Astrocyte (in vitro differentiated cells and primary cell): ENCODE measurements at regions not wholly inside any gene's neighbourhood (a gene's known extent, or its start where the extent isn't known, plus 50 kb on each side); places are given as distances from the start of the nearest gene placed in this dataset.

Experiments used
- DNase-seq: peaks from one replicate; pipeline ENCODE4 v3.0.0-alpha.2; 2010; ENCODE audit warnings: low read depth
- FAIRE-seq: peaks from 2 replicates; lab custom pipeline; 2011; peaks lifted over from hg19 to GRCh38; lab: Jason Lieb, UNC
- H2AFZ ChIP-seq: 2 replicates; pipeline ENCODE4 v1.6.0; 2012; ENCODE audit warnings: low read depth, low read length, inconsistent platforms
- H3K27ac ChIP-seq: 2 replicates; pipeline ENCODE4 v1.5.1; 2011; ENCODE audit warnings: low read depth, low read length, inconsistent platforms
- H3K27me3 ChIP-seq: 2 replicates; pipeline ENCODE4 v1.6.0; 2011; ENCODE audit warnings: low read length, inconsistent platforms; ENCODE audit not compliant: insufficient read depth
- H3K36me3 ChIP-seq: 2 replicates; pipeline ENCODE4 v1.5.1; 2011; ENCODE audit warnings: low read length, inconsistent platforms; ENCODE audit not compliant: insufficient read depth
- H3K4me1 ChIP-seq: 2 replicates; pipeline ENCODE4 v1.5.1; 2011; ENCODE audit warnings: low read length, inconsistent platforms; ENCODE audit not compliant: insufficient read depth
- H3K4me2 ChIP-seq: 2 replicates; pipeline ENCODE4 v1.6.0; 2012; ENCODE audit warnings: low read length, inconsistent platforms
- H3K4me3 ChIP-seq: 2 replicates; pipeline ENCODE4 v1.5.1; 2011; ENCODE audit warnings: low read depth, mild to moderate bottlenecking, low read length, inconsistent platforms; ENCODE audit not compliant: insufficient read depth
- H3K79me2 ChIP-seq: 2 replicates; pipeline ENCODE4 v1.6.0; 2012; ENCODE audit warnings: mild to moderate bottlenecking, low read length, inconsistent platforms; ENCODE audit not compliant: insufficient read depth
- H3K9ac ChIP-seq: 2 replicates; pipeline ENCODE4 v1.6.0; 2012; ENCODE audit warnings: mild to moderate bottlenecking, low read length, inconsistent platforms
- H3K9me3 ChIP-seq: 2 replicates; pipeline ENCODE4 v1.5.1; 2012; ENCODE audit warnings: low read depth, mild to moderate bottlenecking, low read length, inconsistent platforms; ENCODE audit not compliant: insufficient read depth
- H4K20me1 ChIP-seq: 2 replicates; pipeline ENCODE4 v1.6.0; 2012; ENCODE audit warnings: low read length, inconsistent platforms; ENCODE audit not compliant: insufficient read depth
- H3K27ac Mint-ChIP-seq: one replicate; pipeline ENCODE4 v1.8.0; 2021; ENCODE audit warnings: mild to moderate bottlenecking, mixed read lengths; ENCODE audit not compliant: unreplicated experiment
- H3K27me3 Mint-ChIP-seq: one replicate; pipeline ENCODE4 v1.8.0; 2021; ENCODE audit warnings: low read depth, mixed read lengths; ENCODE audit not compliant: unreplicated experiment
- H3K36me3 Mint-ChIP-seq: one replicate; pipeline ENCODE4 v1.8.0; 2021; ENCODE audit warnings: low read depth, mixed read lengths; ENCODE audit not compliant: unreplicated experiment
- H3K4me1 Mint-ChIP-seq: one replicate; pipeline ENCODE4 v1.8.0; 2021; ENCODE audit warnings: low read depth, mixed read lengths; ENCODE audit not compliant: unreplicated experiment
- H3K4me3 Mint-ChIP-seq: one replicate; pipeline ENCODE4 v1.8.0; 2021; ENCODE audit warnings: mild to moderate bottlenecking, moderate library complexity, mixed read lengths; ENCODE audit not compliant: unreplicated experiment
- H3K9me3 Mint-ChIP-seq: one replicate; pipeline ENCODE4 v1.8.0; 2021; ENCODE audit warnings: mild to moderate bottlenecking, mixed read lengths; ENCODE audit not compliant: unreplicated experiment
- CTCF ChIP-seq: IDR thresholded peaks from 2 replicates; pipeline ENCODE4 v1.5.1; 2011; ENCODE audit warnings: low read depth, mild to moderate bottlenecking, inconsistent platforms, low read length, moderate library complexity; ENCODE audit not compliant: insufficient read depth
- EZH2 ChIP-seq: IDR thresholded peaks from 2 replicates; pipeline ENCODE4 v1.6.1; 2012; ENCODE audit warnings: mild to moderate bottlenecking, low read length, inconsistent platforms; ENCODE audit not compliant: insufficient read depth

- Histone ChIP-seq H3K9me3 (no peaks in the 10 kb centered on the region), H3K9ac (no peak overlapping the region), H2AFZ (no peak overlapping the region), H3K4me2 (no peak overlapping the region), H4K20me1 (no peaks in the 10 kb centered on the region), H3K27ac (no peak overlapping the region), H3K79me2 (no peaks in the 10 kb centered on the region), H3K36me3 (no peaks in the 10 kb centered on the region), H3K27me3 (no peaks in the 10 kb centered on the region), H3K4me3 (no peak overlapping the region), H3K4me1 (no peaks in the 10 kb centered on the region)
- Mint-ChIP-seq H3K4me1 (peaks cover 15% of the 10 kb centered on the region), H3K9me3 (no peaks in the 10 kb centered on the region), H3K4me3 (no peak overlapping the region), H3K27ac (no peak overlapping the region), H3K36me3 (no peaks in the 10 kb centered on the region), H3K27me3 (no peaks in the 10 kb centered on the region)
- no peak for FAIRE-seq
- DNase-seq: no peak
- TF ChIP-seq CTCF (no peak), EZH2 (no peak)
Measured at GRCh38 chr14:22098435-22098834, 424.8 kb upstream of the OR4E1 start.

DNA sequence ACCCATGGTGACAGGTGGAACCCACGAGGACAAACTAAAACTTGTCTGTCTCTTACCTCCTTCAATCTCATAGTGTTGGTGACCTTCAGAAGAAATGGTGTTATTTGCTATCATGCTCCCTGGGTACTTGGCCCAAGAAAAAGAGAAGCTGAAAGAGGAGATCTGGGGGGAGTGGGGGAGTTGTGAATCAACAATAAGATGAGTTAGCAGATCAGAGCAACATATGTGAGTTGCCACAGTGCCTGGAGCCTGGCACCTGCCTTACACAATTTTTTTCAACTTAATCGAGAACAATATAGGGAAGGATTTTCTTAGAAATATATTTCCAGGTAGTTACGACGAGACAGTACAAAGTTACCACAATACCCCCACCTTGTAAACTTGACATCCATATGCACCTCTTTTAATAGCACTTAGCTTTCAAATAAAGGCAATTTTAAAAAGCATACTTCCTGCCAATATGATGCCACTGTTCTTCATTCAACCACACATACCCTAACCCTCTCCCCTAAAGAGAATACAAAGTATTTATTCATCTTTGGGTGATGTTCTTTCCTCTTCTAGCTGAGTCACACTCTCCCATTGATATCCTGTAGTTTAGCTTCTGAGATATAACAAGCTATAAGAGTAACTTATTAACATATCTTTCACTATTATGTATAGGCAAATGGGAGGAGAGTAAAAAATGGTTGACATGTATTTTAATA, 424.1 kb upstream of the OR4E1 start:
- Histone ChIP-seq H3K27ac (no peak overlapping the region), H3K27me3 (no peaks in the 10 kb centered on the region), H3K36me3 (no peaks in the 10 kb centered on the region), H3K9ac (no peak overlapping the region), H3K79me2 (no peaks in the 10 kb centered on the region), H3K4me2 (no peak overlapping the region), H2AFZ (no peak overlapping the region), H3K9me3 (no peaks in the 10 kb centered on the region), H3K4me1 (no peaks in the 10 kb centered on the region), H3K4me3 (no peak overlapping the region), H4K20me1 (no peaks in the 10 kb centered on the region)
- H3K9me3 Mint-ChIP-seq: no peaks in the 10 kb centered on the region
- peaks cover 15% of the 10 kb centered on the region for H3K4me1 Mint-ChIP-seq
- TF ChIP-seq EZH2 (no peak), CTCF (no peak)
- DNase-seq (no peak), FAIRE-seq (no peak)
- no peak overlapping the region for H3K4me3 Mint-ChIP-seq
- no peaks in the 10 kb centered on the region for H3K27me3 Mint-ChIP-seq
- no peaks in the 10 kb centered on the region for H3K36me3 Mint-ChIP-seq
- H3K27ac Mint-ChIP-seq: no peak overlapping the region

- no peaks in the 10 kb centered on the region for H3K79me2 ChIP-seq
- no peaks in the 10 kb centered on the region for H3K27me3 Mint-ChIP-seq
- H3K9me3 ChIP-seq: no peaks in the 10 kb centered on the region
- peaks cover 15% of the 10 kb centered on the region for H3K4me1 Mint-ChIP-seq
- H3K4me2 ChIP-seq: no peak overlapping the region
- no peaks in the 10 kb centered on the region for H3K4me1 ChIP-seq
- H3K9ac ChIP-seq: no peak overlapping the region
- no peaks in the 10 kb centered on the region for H3K9me3 Mint-ChIP-seq
- TF ChIP-seq EZH2: no peak
- no peak for TF ChIP-seq CTCF
- H4K20me1 ChIP-seq: no peaks in the 10 kb centered on the region
- no peak overlapping the region for H3K27ac ChIP-seq
- DNase-seq (no peak), FAIRE-seq (no peak)
- no peak overlapping the region for H2AFZ ChIP-seq
- H3K36me3 Mint-ChIP-seq: no peaks in the 10 kb centered on the region
- no peak overlapping the region for H3K4me3 Mint-ChIP-seq
- no peaks in the 10 kb centered on the region for H3K27me3 ChIP-seq
- H3K27ac Mint-ChIP-seq: no peak overlapping the region
- no peaks in the 10 kb centered on the region for H3K36me3 ChIP-seq
- H3K4me3 ChIP-seq: no peak overlapping the region
Measured at GRCh38 chr14:22097072-22097471, 423.5 kb upstream of the OR4E1 start.
